NCI-H1436 (cell line): ENCODE measurements at regions not wholly inside any gene's neighbourhood (a gene's known extent, or its start where the extent isn't known, plus 50 kb on each side); places are given as distances from the start of the nearest gene placed in this dataset.
A peak's percentile ranks its signal among the peaks of the same experiment; 100 is the strongest.
"Not testable (repeated sequence)": the region's sequence is repeated elsewhere in the genome, so short reads cannot be mapped to it uniquely, and the experiment has no call there.

Source experiments
- DNase-seq: peaks from one replicate; lab custom pipeline; 2025; lab: John Stamatoyannopoulos, UW

- DNase-seq: peak; percentile 27
These were observed 518.7 kb downstream of the TMEM121 start for GRCh38 chr14:106044949-106045596.

- DNase-seq: no peak
These were observed 525.4 kb downstream of the TMEM121 start for GRCh38 chr14:106051796-106052195.

GRCh38 chr14:106055289-106055688 lies 528.9 kb downstream of the TMEM121 start:
- DNase-seq: no peak

GRCh38 chr14:106058342-106058741 lies 532.0 kb downstream of the TMEM121 start:
- DNase-seq: no peak

GRCh38 chr14:106060276-106060975 lies 534.0 kb downstream of the TMEM121 start:
- DNase-seq: no peak

GRCh38 chr14:106061877-106062500 lies 535.6 kb downstream of the TMEM121 start:
- peak; percentile 15 for DNase-seq

- no peak for DNase-seq
These were observed 536.3 kb downstream of the TMEM121 start for GRCh38 chr14:106062502-106063272.

- no peak for DNase-seq
These were observed 541.6 kb downstream of the TMEM121 start for GRCh38 chr14:106067935-106068334.

- no peak for DNase-seq
These were observed 543.6 kb downstream of the TMEM121 start for GRCh38 chr14:106069804-106070625.

- no peak for DNase-seq
These were observed 554.5 kb downstream of the TMEM121 start for GRCh38 chr14:106080922-106081321.

GRCh38 chr14:106081721-106082120 lies 555.3 kb downstream of the TMEM121 start:
- not testable (repeated sequence) for DNase-seq

- DNase-seq: no peak
These were observed 556.7 kb downstream of the TMEM121 start for GRCh38 chr14:106083082-106083481.

GRCh38 chr14:106087837-106088236 lies 561.5 kb downstream of the TMEM121 start:
- no peak for DNase-seq

- not testable (repeated sequence) for DNase-seq
These were observed 562.5 kb downstream of the TMEM121 start for GRCh38 chr14:106088860-106089259.

- no peak for DNase-seq
These were observed 568.3 kb downstream of the TMEM121 start for GRCh38 chr14:106094654-106095189.

- no peak for DNase-seq
These were observed 581.3 kb downstream of the TMEM121 start for GRCh38 chr14:106107703-106108102.

GRCh38 chr14:106109337-106109736 lies 583.0 kb downstream of the TMEM121 start:
- DNase-seq: no peak

- DNase-seq: no peak
These were observed 589.0 kb downstream of the TMEM121 start for GRCh38 chr14:106115401-106115800.

GRCh38 chr14:106116339-106116930 lies 590.1 kb downstream of the TMEM121 start:
- DNase-seq: not testable (repeated sequence)

GRCh38 chr14:106120101-106120500 lies 593.7 kb downstream of the TMEM121 start:
- DNase-seq: no peak

- no peak for DNase-seq
These were observed 602.9 kb downstream of the TMEM121 start for GRCh38 chr14:106129274-106129673.
